ENCODE measurements at regions not wholly inside any gene's neighbourhood (a gene's known extent, or its start where the extent isn't known, plus 50 kb on each side); places are given as distances from the start of the nearest gene placed in this dataset.

GRCh38 chr11:121749691-121750090 is 296.9 kb upstream of the SORL1-AS1 start:
- Mint-ChIP-seq H3K27me3 (no peaks in the 10 kb centered on the region), H3K4me1 (ENCODE audit: low read depth) (no peaks in the 10 kb centered on the region), H3K9me3 (peaks cover 7% of the 10 kb centered on the region), H3K4me3 (no peak overlapping the region), H3K27ac (no peak overlapping the region), H3K36me3 (ENCODE audit: low read depth) (no peaks in the 10 kb centered on the region)
- H3K4me1 ChIP-seq (ENCODE audit: insufficient read depth, low read length) = no peaks in the 10 kb centered on the region
- no peak overlapping the region for H3K27ac ChIP-seq (ENCODE audit: low read depth in 1 of 2, low read length in 2 of 2)
- ATAC-seq (ENCODE audit: poor library complexity) (no peak), DNase-seq (no peak)
- no peaks in the 10 kb centered on the region for H3K27me3 ChIP-seq (ENCODE audit: control insufficient read depth in 1 of 2, insufficient read depth in 2 of 2, low read length in 2 of 2)
- TF ChIP-seq, protein P1, sequence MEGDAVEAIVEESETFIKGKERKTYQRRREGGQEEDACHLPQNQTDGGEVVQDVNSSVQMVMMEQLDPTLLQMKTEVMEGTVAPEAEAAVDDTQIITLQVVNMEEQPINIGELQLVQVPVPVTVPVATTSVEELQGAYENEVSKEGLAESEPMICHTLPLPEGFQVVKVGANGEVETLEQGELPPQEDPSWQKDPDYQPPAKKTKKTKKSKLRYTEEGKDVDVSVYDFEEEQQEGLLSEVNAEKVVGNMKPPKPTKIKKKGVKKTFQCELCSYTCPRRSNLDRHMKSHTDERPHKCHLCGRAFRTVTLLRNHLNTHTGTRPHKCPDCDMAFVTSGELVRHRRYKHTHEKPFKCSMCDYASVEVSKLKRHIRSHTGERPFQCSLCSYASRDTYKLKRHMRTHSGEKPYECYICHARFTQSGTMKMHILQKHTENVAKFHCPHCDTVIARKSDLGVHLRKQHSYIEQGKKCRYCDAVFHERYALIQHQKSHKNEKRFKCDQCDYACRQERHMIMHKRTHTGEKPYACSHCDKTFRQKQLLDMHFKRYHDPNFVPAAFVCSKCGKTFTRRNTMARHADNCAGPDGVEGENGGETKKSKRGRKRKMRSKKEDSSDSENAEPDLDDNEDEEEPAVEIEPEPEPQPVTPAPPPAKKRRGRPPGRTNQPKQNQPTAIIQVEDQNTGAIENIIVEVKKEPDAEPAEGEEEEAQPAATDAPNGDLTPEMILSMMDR (IDR thresholded peaks at IDR 0.05) = no peak
- H3K9me3 ChIP-seq (ENCODE audit: control insufficient read depth in 1 of 2, insufficient read depth in 1 of 2, low read length in 2 of 2) = no peaks in the 10 kb centered on the region
- H3K4me3 ChIP-seq (ENCODE audit: low read length) = no peak overlapping the region
- intact Hi-C loops (cut with DNase I, micrococcal nuclease) = no loop called here
- H3K36me3 ChIP-seq (ENCODE audit: insufficient read depth, low read length) = no peaks in the 10 kb centered on the region
- CTCF ChIA-PET = no interaction called here
- POLR2A ChIA-PET = no interaction called here

DNA sequence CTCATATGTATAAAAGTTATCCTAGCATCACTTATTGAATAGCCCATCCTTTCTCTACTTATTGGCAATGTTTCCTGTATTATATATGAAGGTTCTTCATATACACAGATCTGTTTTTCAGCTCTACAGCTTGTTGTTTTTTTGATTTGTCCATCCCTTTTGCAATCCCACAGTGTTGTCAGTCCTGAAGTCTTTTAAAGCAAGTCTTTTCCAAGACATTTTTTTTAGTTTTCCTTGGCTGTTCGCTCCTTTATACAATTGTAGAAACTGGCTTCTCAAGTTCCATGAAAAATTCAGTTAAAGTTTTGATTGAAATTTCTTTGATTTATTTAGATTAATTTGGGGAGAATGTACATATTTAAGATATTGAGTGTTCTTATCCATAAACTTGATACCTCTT is 295.3 kb upstream of the SORL1-AS1 start:
- H3K9me3 Mint-ChIP-seq = peaks cover 10% of the 10 kb centered on the region
- no peaks in the 10 kb centered on the region for H3K27me3 Mint-ChIP-seq
- no peak overlapping the region for H3K4me3 Mint-ChIP-seq
- TF ChIP-seq, protein P1 (IDR thresholded peaks at IDR 0.05) = no peak
- no peaks in the 10 kb centered on the region for H3K27me3 ChIP-seq (ENCODE audit: control insufficient read depth in 1 of 2, insufficient read depth in 2 of 2, low read length in 2 of 2)
- no peaks in the 10 kb centered on the region for H3K36me3 ChIP-seq (ENCODE audit: insufficient read depth, low read length)
- no peaks in the 10 kb centered on the region for H3K4me1 Mint-ChIP-seq (ENCODE audit: low read depth)
- no peaks in the 10 kb centered on the region for H3K4me1 ChIP-seq (ENCODE audit: insufficient read depth, low read length)
- no peak overlapping the region for H3K27ac ChIP-seq (ENCODE audit: low read depth in 1 of 2, low read length in 2 of 2)
- CTCF ChIA-PET = no interaction called here
- H3K27ac Mint-ChIP-seq = no peak overlapping the region
- intact Hi-C loops (cut with DNase I, micrococcal nuclease) = no loop called here
- H3K4me3 ChIP-seq (ENCODE audit: low read length) = no peak overlapping the region
- DNase-seq (no peak), ATAC-seq (ENCODE audit: poor library complexity) (no peak)
- POLR2A ChIA-PET = no interaction called here
- peaks cover 0 to 10% of the 10 kb centered on the region in 2 experiments for H3K9me3 ChIP-seq (ENCODE audit: control insufficient read depth in 1 of 2, insufficient read depth in 1 of 2, low read length in 2 of 2)
- H3K36me3 Mint-ChIP-seq (ENCODE audit: low read depth) = no peaks in the 10 kb centered on the region

DNA sequence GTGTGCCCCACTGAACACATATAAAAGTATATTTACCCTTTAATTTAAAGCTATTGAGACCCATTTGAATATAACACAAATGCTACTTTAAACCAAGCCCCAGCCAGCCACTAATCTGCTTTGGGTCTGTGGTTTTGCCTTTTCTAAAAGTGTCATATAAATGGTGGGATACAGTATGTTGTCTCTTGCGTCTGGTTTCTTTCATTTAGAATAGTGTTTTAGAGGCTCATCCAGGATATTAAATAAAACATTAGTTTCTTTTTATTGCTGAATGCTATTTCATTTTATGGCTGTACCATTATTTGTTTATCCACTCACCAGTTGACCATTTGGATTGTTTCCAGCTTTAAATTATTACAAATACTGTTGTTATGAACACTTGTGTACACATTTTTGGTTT is 290.5 kb upstream of the SORL1-AS1 start:
- DNase-seq = no peak
- H3K4me1 ChIP-seq (ENCODE audit: insufficient read depth, low read length) = no peaks in the 10 kb centered on the region

More for the DNA sequence above, 290.5 kb upstream of the SORL1-AS1 start:
- no peaks in the 10 kb centered on the region for H3K27me3 ChIP-seq (ENCODE audit: control insufficient read depth in 1 of 2, insufficient read depth in 2 of 2, low read length in 2 of 2)
- no peaks in the 10 kb centered on the region for H3K36me3 Mint-ChIP-seq (ENCODE audit: low read depth)
- no peaks in the 10 kb centered on the region for H3K4me1 Mint-ChIP-seq (ENCODE audit: low read depth)
- TF ChIP-seq, protein P1 (IDR thresholded peaks at IDR 0.05) = no peak
- H3K9me3 Mint-ChIP-seq = peaks cover 8% of the 10 kb centered on the region
- no peak overlapping the region for H3K27ac Mint-ChIP-seq
- H3K9me3 ChIP-seq (ENCODE audit: control insufficient read depth in 1 of 2, insufficient read depth in 1 of 2, low read length in 2 of 2) = peaks cover 4 to 12% of the 10 kb centered on the region in 2 experiments
- ATAC-seq (ENCODE audit: poor library complexity) = no peak
- CTCF ChIA-PET = no interaction called here
- H3K4me3 Mint-ChIP-seq = no peak overlapping the region
- no peak overlapping the region for H3K4me3 ChIP-seq (ENCODE audit: low read length)
- H3K27me3 Mint-ChIP-seq = peaks cover 22% of the 10 kb centered on the region
- intact Hi-C loops (cut with DNase I, micrococcal nuclease) = no loop called here
- no peak overlapping the region for H3K27ac ChIP-seq (ENCODE audit: low read depth in 1 of 2, low read length in 2 of 2)
- H3K36me3 ChIP-seq (ENCODE audit: insufficient read depth, low read length) = no peaks in the 10 kb centered on the region
- POLR2A ChIA-PET = no interaction called here
